ENCODE measurements at regions not wholly inside any gene's neighbourhood (a gene's known extent, or its start where the extent isn't known, plus 50 kb on each side); places are given as distances from the start of the nearest gene placed in this dataset.
A peak's percentile ranks its signal among the peaks of the same experiment; 100 is the strongest.

- DNase-seq (ENCODE audit: low spot score), result no peak
- in situ Hi-C loops (cut with HindIII; ENCODE audit: low sequenced_read_pairs), result no loop called here
Measured at GRCh38 chr10:59595593-59595992, 114.1 kb downstream of the SLC16A9 start.

- in situ Hi-C loops (cut with HindIII; ENCODE audit: low sequenced_read_pairs), result no loop called here
- no peak for DNase-seq (ENCODE audit: low spot score)
Measured at GRCh38 chr10:59593768-59594167, 115.9 kb downstream of the SLC16A9 start.

- in situ Hi-C loops (cut with HindIII; ENCODE audit: low sequenced_read_pairs), result no loop called here
- no peak for DNase-seq (ENCODE audit: low spot score)
Measured at GRCh38 chr10:59589796-59590195, 119.9 kb downstream of the SLC16A9 start.

- DNase-seq (ENCODE audit: low spot score), result no peak
- in situ Hi-C loops (cut with HindIII; ENCODE audit: low sequenced_read_pairs), result no loop called here
Measured at GRCh38 chr10:59588791-59589190, 120.9 kb downstream of the SLC16A9 start.

DNA sequence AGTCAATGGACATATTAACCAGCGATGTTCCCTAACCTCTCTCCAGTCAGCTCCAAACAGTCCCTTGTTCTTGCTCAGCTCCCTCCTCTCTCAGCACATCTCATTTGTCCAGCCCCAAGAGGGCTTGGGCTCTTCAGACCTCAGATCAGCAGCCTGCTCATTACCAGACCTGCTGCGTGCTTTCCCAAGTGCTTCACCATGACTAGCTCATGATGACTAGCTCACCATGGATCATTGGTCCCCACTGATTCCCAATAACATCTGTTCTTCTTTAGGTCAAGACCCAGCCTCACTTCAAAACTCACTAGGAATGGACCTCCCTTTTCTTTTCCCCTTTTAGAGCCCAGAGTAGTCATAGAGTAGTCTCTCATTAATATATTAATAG, 121.9 kb downstream of the SLC16A9 start:
- DNase-seq (ENCODE audit: low spot score), result no peak
- in situ Hi-C loops (cut with HindIII; ENCODE audit: low sequenced_read_pairs), result no loop called here

- DNase-seq (ENCODE audit: low spot score), result no peak
- in situ Hi-C loops (cut with HindIII; ENCODE audit: low sequenced_read_pairs), result no loop called here
Measured at GRCh38 chr10:59587083-59587755, 122.4 kb downstream of the SLC16A9 start.

- in situ Hi-C loops (cut with HindIII; ENCODE audit: low sequenced_read_pairs), result no loop called here
- peak; percentile 8 for DNase-seq (ENCODE audit: low spot score)
Measured at GRCh38 chr10:59586407-59586891, 123.2 kb downstream of the SLC16A9 start.

DNA sequence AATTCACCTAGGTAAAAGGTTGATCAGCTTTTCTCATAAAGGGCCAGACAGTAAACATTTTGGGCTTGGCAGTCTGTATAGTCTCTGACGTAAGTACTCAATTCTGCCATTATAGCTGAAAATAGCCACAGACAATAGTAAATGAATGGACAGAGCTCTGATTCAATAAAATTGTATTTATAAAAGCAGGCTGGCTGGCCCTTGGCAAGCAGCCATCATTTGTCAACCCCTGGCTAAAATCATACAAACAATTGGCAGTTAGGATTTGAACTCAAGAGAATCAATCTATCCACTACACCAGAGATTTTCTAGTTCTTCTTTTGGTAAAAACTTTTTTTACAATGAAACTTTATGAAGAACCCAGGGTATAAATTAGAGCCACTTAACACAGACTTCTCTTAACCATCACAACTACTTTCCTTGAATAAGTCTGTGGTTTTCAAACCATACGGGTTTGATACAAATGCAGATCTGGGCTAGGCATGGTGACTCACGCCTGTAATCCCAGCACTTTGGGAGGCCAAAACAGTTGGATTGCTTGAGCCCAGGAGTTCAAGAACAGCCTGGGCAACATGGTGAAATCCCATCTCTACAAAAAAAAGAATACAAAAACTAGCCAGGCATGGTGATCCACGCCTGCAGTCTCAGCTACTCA, 124.5 kb downstream of the SLC16A9 start:
- DNase-seq (ENCODE audit: low spot score), result no peak
- in situ Hi-C loops (cut with HindIII; ENCODE audit: low sequenced_read_pairs), result no loop called here

GRCh38 chr10:59582780-59583179, 126.9 kb downstream of the SLC16A9 start:
- in situ Hi-C loops (cut with HindIII; ENCODE audit: low sequenced_read_pairs), result no loop called here
- DNase-seq (ENCODE audit: low spot score), result no peak

GRCh38 chr10:59582058-59582457, 127.6 kb downstream of the SLC16A9 start:
- DNase-seq (ENCODE audit: low spot score), result no peak
- in situ Hi-C loops (cut with HindIII; ENCODE audit: low sequenced_read_pairs), result no loop called here

DNA sequence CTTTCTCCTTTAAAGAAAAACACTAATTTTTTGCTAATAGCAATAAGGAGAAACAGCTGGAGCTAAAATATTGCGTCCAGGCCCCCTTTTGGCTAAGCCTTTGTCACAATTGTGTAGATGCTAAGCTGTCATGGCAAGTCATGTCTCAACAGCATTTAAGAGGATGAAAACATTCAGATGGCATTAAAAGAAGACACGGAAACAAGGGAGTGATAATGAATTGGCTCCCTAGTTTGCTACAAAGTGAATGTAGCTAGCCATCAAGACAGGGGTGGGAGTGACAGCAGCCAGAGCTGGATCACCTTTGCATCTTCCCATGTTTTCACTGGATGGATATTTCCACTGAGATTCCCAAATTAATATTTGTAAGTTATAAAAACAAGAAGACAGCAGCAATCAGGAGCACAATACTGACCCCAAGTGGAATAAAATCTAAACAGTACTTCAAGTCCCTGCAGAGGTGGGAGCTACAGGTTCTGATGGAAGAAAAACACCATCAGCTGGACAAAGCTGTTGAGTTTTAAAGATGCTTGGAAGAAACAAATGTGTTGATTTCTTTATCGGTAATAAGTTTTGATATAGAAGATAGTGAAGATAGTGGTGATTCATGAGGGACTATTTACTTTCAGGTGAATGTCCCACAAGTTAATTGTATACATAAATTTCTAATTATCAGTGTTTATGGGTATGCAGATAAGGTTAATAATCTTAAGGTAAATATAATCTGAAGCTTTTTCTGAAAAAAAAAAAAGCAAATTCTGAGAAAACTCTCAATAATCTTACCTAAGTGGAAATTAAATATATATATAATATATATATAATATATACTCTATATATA, 129.4 kb downstream of the SLC16A9 start:
- in situ Hi-C loops (cut with HindIII; ENCODE audit: low sequenced_read_pairs), result no loop called here
- DNase-seq (ENCODE audit: low spot score), result peak; percentile 51

- in situ Hi-C loops (cut with HindIII; ENCODE audit: low sequenced_read_pairs), result no loop called here
- no peak for DNase-seq (ENCODE audit: low spot score)
Measured at GRCh38 chr10:59578741-59579140, 130.9 kb downstream of the SLC16A9 start.

DNA sequence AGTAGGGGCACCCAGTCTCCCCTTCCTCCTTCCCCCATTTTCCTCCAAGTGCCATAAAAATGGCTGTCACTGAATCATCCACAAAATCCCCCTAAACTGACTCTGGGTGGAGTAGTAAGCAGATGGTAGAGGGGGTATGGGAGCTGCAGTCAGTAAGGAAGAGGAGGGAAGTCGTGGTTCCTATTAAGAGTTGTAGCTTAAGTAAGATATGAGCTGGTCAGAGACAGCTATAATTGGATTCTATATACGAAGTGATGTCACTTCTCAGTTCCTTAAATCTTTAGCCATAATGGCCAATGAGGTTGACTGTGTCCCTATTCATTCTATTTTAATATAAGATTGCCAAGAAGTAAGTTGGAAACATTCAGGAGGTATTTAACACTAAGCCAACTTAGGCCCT, 131.7 kb downstream of the SLC16A9 start:
- no peak for DNase-seq (ENCODE audit: low spot score)
- in situ Hi-C loops (cut with HindIII; ENCODE audit: low sequenced_read_pairs), result no loop called here

GRCh38 chr10:59575269-59575668, 134.4 kb downstream of the SLC16A9 start:
- in situ Hi-C loops (cut with HindIII; ENCODE audit: low sequenced_read_pairs), result no loop called here

GRCh38 chr10:59563531-59563930, 146.1 kb downstream of the SLC16A9 start:
- in situ Hi-C loops (cut with HindIII; ENCODE audit: low sequenced_read_pairs), result no loop called here
- no peak for DNase-seq (ENCODE audit: low spot score)

More at GRCh38 chr10:59575269-59575668, 134.4 kb downstream of the SLC16A9 start:
- DNase-seq (ENCODE audit: low spot score), result no peak

GRCh38 chr10:59562126-59562525, 147.5 kb downstream of the SLC16A9 start:
- in situ Hi-C loops (cut with HindIII; ENCODE audit: low sequenced_read_pairs), result no loop called here
- no peak for DNase-seq (ENCODE audit: low spot score)

DNA sequence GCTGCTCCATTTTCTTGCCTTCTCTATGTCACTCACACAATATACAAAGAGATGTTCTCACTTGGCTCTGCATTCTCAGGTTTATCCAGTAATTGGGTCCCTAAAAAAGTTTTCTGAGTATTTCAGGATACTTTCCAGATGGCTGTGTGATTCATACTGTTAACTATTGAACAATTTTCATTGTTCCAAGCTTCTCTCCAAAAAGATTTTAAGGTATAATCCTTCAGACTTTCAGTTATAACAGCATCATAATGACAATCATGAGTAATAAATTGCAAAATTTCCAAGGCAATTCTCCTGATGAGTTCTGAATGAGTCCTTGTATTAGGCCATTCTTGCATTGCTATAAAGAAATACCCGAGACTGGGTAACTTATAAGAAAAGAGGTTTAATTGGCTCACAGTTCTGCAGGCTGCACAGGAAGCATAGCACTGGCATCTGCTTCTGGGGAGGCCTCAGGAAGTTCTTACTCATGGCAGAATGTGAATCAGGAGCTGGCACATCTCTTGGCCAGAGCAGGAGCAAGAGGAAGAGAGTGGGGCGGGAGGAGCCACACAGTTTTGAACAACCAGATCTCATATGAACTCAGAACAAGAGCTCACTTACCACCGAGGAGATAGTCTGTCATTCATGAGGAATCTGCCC, 148.1 kb downstream of the SLC16A9 start:
- in situ Hi-C loops (cut with HindIII; ENCODE audit: low sequenced_read_pairs), result no loop called here

DNA sequence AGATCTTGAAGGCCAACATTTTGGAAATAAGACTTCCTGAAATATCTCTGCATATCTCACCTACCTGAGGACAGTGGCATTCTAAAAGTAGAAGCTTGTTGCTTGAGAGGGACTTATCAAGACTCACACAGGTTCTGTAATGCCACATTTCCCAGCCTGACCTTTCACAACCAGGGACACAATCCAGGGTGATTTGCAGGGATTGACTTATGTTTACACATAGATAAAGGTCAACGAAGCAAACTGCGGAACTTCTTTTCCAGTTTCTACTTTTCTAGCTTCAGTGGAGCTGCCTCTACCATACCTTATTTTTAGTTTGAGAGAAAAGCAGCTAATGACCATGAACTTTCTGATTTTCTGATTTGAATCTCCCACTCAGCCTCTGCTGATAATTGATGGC, 148.7 kb downstream of the SLC16A9 start:
- in situ Hi-C loops (cut with HindIII; ENCODE audit: low sequenced_read_pairs), result no loop called here
- no peak for DNase-seq (ENCODE audit: low spot score)

More for the DNA sequence above, 148.1 kb downstream of the SLC16A9 start:
- no peak for DNase-seq (ENCODE audit: low spot score)

DNA sequence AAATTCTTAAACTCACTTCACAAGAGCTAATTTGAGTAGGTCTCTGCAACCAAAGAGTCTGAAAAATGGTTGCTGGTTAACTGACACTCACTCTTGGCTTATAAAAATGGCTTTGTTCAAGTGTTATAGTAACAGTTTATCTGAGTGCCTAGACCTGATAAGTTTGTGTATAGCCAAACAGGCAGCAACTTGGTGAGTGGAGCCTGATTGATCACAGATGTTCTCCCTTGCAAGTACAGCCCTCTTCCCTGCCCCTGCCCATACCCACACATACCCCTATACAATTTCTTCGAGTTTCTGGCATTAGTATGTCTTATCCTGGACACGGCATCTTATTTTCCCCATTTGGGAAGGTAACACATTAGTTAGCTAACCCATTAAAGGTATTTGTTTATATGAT, 149.5 kb downstream of the SLC16A9 start:
- DNase-seq (ENCODE audit: low spot score), result no peak
- in situ Hi-C loops (cut with HindIII; ENCODE audit: low sequenced_read_pairs), result no loop called here

- in situ Hi-C loops (cut with HindIII; ENCODE audit: low sequenced_read_pairs), result no loop called here
- DNase-seq (ENCODE audit: low spot score), result no peak
Measured at GRCh38 chr10:59558066-59558465, 151.6 kb downstream of the SLC16A9 start.
